ENCODE measurements at regions not wholly inside any gene's neighbourhood (a gene's known extent, or its start where the extent isn't known, plus 50 kb on each side); places are given as distances from the start of the nearest gene placed in this dataset.

DNA sequence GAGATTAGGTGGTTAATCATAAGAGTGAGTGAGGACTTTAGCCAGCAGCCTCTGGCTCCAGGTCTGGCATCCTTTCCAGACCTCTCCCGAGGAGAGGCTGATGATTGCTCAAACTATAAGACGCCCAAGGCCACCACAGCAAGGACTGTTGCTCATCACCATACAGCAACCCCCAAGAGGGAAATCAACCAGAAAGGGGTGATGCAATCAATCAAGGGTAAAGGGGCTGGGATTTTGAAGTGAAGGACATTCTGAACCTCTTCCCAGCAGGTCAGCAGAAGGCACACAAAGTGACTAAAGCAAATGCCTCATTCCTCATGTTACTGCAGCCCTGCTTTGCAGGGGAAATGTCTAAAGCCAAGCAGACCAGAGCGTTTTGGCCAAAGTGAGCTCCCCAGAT is 247.3 kb upstream of the IGF1R start:
- no peak for DNase-seq (ENCODE audit: extremely low spot score)
- POLR2A ChIA-PET, result no interaction called here
- TF ChIP-seq CTCF (IDR thresholded peaks at IDR 0.05; ENCODE audit: control extremely low read depth, extremely low read depth, low read depth, missing control alignments), result no peak
- CTCF ChIA-PET, result interaction anchor here (1.8 kb wide), 1 partner anchor 21 kb away, joined by 5 read pairs; no protein-coding TSS in a partner anchor

DNA sequence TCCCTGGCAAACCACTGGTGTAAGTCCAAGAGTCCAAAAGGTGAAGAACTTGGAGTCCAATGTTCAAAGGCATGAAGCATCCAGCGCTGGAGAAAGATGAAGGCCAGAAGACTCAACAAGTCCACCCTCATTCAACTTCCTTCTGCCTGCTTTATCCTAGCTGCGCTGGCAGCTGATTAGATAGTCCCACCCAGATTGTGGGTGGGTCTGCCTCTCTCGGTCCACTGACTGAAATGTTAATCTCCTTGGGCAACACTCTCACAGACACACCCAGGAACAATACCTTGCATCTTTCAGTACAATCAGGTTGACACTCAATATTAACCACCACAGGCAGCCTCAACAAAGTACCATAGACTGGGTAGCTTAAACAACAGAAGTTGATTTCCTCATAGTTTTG is 245.9 kb upstream of the IGF1R start:
- POLR2A ChIA-PET, result no interaction called here
- no peak for TF ChIP-seq CTCF (IDR thresholded peaks at IDR 0.05; ENCODE audit: control extremely low read depth, extremely low read depth, low read depth, missing control alignments)
- CTCF ChIA-PET, result no interaction called here
- no peak for DNase-seq (ENCODE audit: extremely low spot score)

DNA sequence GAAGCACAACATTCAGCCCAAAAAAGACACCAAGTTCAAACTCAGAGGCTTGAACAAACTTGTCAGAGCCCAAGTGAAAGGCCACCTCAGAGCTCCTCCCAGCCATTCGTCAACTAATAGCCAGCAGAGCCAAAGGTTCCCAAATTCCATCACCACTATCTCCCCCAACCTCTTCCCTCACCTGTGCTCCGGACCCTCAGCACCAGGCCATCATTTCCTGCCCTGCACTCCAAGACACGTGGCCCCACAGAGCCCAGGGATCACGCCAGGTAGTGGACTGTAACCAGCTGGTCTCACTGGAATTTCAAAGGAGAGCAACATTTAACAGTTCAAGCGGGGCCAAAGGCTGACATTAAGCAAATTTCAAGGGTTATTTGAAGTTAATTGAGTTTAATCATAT is 245.2 kb upstream of the IGF1R start:
- no peak for TF ChIP-seq CTCF (IDR thresholded peaks at IDR 0.05; ENCODE audit: control extremely low read depth, extremely low read depth, low read depth, missing control alignments)
- CTCF ChIA-PET, result no interaction called here
- no peak for DNase-seq (ENCODE audit: extremely low spot score)
- POLR2A ChIA-PET, result no interaction called here

GRCh38 chr15:98403569-98403968 is 244.8 kb upstream of the IGF1R start:
- POLR2A ChIA-PET, result no interaction called here
- TF ChIP-seq CTCF (IDR thresholded peaks at IDR 0.05; ENCODE audit: control extremely low read depth, extremely low read depth, low read depth, missing control alignments), result no peak
- DNase-seq (ENCODE audit: extremely low spot score), result no peak
- CTCF ChIA-PET, result no interaction called here

- no peak for TF ChIP-seq CTCF (IDR thresholded peaks at IDR 0.05; ENCODE audit: control extremely low read depth, extremely low read depth, low read depth, missing control alignments)
- ChIA-PET POLR2A (no interaction called here), CTCF (interaction anchor here (1.0 kb wide), 1 partner anchor 22 kb away, joined by 3 read pairs; no protein-coding TSS in a partner anchor)
- no peak for DNase-seq (ENCODE audit: extremely low spot score)
These were observed 243.3 kb upstream of the IGF1R start for GRCh38 chr15:98405013-98405412.

GRCh38 chr15:98408231-98408630 is 240.1 kb upstream of the IGF1R start:
- no peak for TF ChIP-seq CTCF (IDR thresholded peaks at IDR 0.05; ENCODE audit: control extremely low read depth, extremely low read depth, low read depth, missing control alignments)
- ChIA-PET CTCF (interaction anchor here (1.9 kb wide), 1 partner anchor 14 kb away, joined by 6 read pairs; no protein-coding TSS in a partner anchor), POLR2A (no interaction called here)
- no peak for DNase-seq (ENCODE audit: extremely low spot score)

DNA sequence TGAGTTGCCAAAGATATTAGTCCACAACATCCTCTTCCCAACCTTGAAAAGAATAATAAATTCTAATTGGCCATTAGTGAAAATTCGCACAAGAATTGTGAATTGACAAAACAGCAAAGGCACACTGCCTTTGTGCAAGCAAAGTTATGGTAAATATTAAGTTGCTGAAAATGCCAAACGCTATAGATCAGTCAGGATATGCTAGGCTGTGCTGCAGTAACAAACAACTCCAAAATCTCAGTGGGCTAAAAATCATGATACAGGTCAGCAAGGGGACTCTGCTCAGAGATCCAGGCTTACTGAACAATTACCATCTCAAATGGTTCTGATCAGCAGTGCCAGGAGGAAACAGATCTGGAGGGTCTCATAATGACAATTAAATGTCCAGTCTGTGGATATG is 238.0 kb upstream of the IGF1R start:
- DNase-seq (ENCODE audit: extremely low spot score), result no peak
- ChIA-PET POLR2A (no interaction called here), CTCF (interaction anchor here (0.9 kb wide), 1 partner anchor 12 kb away, joined by 3 read pairs; no protein-coding TSS in a partner anchor)
- TF ChIP-seq CTCF (IDR thresholded peaks at IDR 0.05; ENCODE audit: control extremely low read depth, extremely low read depth, low read depth, missing control alignments), result no peak

All from GM10248 (cell line).